WTC11 (cell line): ENCODE measurements at regions not wholly inside any gene's neighbourhood (a gene's known extent, or its start where the extent isn't known, plus 50 kb on each side); places are given as distances from the start of the nearest gene placed in this dataset.

Experiments used
- ATAC-seq: fragments of 200-7000 bp; cut with Tn5 transposase; 2 replicates; pipeline ENCODE4 v1.10.0; 2021; ENCODE audit warnings: mild to moderate bottlenecking, moderate library complexity
- CTCF ChIA-PET: fragments of 300-600 bp; sonication (Branson Sonifier 250); formaldehyde crosslinking; loops from one replicate; lab custom pipeline; 2021; ENCODE audit warnings: antibody characterized with exemption; lab: Charles Lee
- POLR2A ChIA-PET: fragments of 350-600 bp; sonication (Branson Sonifier 250); formaldehyde crosslinking; loops from one replicate; lab custom pipeline; 2021; ENCODE audit warnings: antibody characterized with exemption; lab: Charles Lee
- DNase-seq: peaks from one replicate; pipeline ENCODE4 v3.0.0; 2021; ENCODE audit warnings: low spot score
- H3K27ac Mint-ChIP-seq: 2 replicates; pipeline ENCODE4 v1.8.0; 2021; ENCODE audit warnings: mixed read lengths
- H3K27me3 Mint-ChIP-seq: 2 replicates; pipeline ENCODE4 v1.8.0; 2021; ENCODE audit warnings: low read depth, mild to moderate bottlenecking, moderate library complexity, mixed read lengths
- H3K36me3 Mint-ChIP-seq: 2 replicates; pipeline ENCODE4 v1.8.0; 2021; ENCODE audit warnings: mixed read lengths
- H3K4me1 Mint-ChIP-seq: 2 replicates; pipeline ENCODE4 v1.8.0; 2022; ENCODE audit warnings: mixed read lengths
- H3K4me3 Mint-ChIP-seq: 2 replicates; pipeline ENCODE4 v1.8.0; 2021; ENCODE audit warnings: mild to moderate bottlenecking, moderate library complexity, mixed read lengths
- H3K9me3 Mint-ChIP-seq: 2 replicates; pipeline ENCODE4 v1.8.0; 2021; ENCODE audit warnings: mixed read lengths
- CREB1 ChIP-seq: sonication (generic); formaldehyde crosslinking; IDR thresholded peaks from 2 replicates; pipeline ENCODE4 v1.8.0; 2023; ENCODE audit warnings: mild to moderate bottlenecking, missing genetic modification reagents
- FOXJ3 ChIP-seq: sonication (generic); formaldehyde crosslinking; IDR thresholded peaks from 2 replicates; pipeline ENCODE4 v1.9.0; 2021; ENCODE audit warnings: missing genetic modification reagents, mild to moderate bottlenecking, borderline replicate concordance
- FOXK1 ChIP-seq: sonication (generic); formaldehyde crosslinking; IDR thresholded peaks from 2 replicates; pipeline ENCODE4 v1.8.0; 2022; ENCODE audit warnings: mild to moderate bottlenecking, moderate library complexity, missing genetic modification reagents
- FOXP1 ChIP-seq: sonication (generic); formaldehyde crosslinking; IDR thresholded peaks from 2 replicates; pipeline ENCODE4 v1.8.0; 2022; ENCODE audit warnings: missing genetic modification reagents, mild to moderate bottlenecking, moderate library complexity, borderline replicate concordance
- GABPB1 ChIP-seq: sonication (generic); formaldehyde crosslinking; IDR thresholded peaks from 2 replicates; pipeline ENCODE4 v1.8.1; 2023; ENCODE audit warnings: mild to moderate bottlenecking, missing genetic modification reagents
- GRHL2 ChIP-seq: fragments of 250-450 bp; sonication (Bioruptor Pico); IDR thresholded peaks from 2 replicates; pipeline ENCODE4 v1.8.0; 2022; ENCODE audit warnings: mild to moderate bottlenecking, moderate library complexity; ENCODE audit not compliant: insufficient replicate concordance, severe bottlenecking
- JUN ChIP-seq: sonication (generic); formaldehyde crosslinking; IDR thresholded peaks from 2 replicates; pipeline ENCODE4 v1.8.0; 2023; ENCODE audit warnings: mild to moderate bottlenecking, missing genetic modification reagents
- MXD4 ChIP-seq: fragments of 250-450 bp; sonication (Bioruptor Pico); IDR thresholded peaks from 2 replicates; pipeline ENCODE4 v1.8.0; 2021; ENCODE audit warnings: mild to moderate bottlenecking, moderate library complexity, borderline replicate concordance
- OVOL2 ChIP-seq: fragments of 250-450 bp; sonication (Bioruptor Pico); IDR thresholded peaks from 2 replicates; pipeline ENCODE4 v1.9.0; 2021; ENCODE audit warnings: mild to moderate bottlenecking, borderline replicate concordance
- RORB ChIP-seq: fragments of 250-450 bp; sonication (Bioruptor Pico); IDR thresholded peaks from 2 replicates; pipeline ENCODE4 v1.9.0; 2021; ENCODE audit warnings: mild to moderate bottlenecking
- SP1 ChIP-seq: sonication (generic); formaldehyde crosslinking; conservative IDR thresholded peaks from 2 replicates; pipeline ENCODE4 v1.8.1; 2022; ENCODE audit warnings: missing genetic modification reagents
- TCF7 ChIP-seq: sonication (generic); formaldehyde crosslinking; IDR thresholded peaks from 2 replicates; pipeline ENCODE4 v1.8.0; 2022; ENCODE audit warnings: mild to moderate bottlenecking, low read depth, missing genetic modification reagents, moderate library complexity
- ZNF138 ChIP-seq: sonication (generic); formaldehyde crosslinking; conservative IDR thresholded peaks from 2 replicates; pipeline ENCODE4 v1.8.1; 2022; ENCODE audit warnings: mild to moderate bottlenecking, moderate library complexity, missing genetic modification reagents
- TF ChIP-seq, protein P1 (sequence below): sonication (generic); formaldehyde crosslinking; IDR thresholded peaks from 2 replicates; pipeline ENCODE4 v1.8.1; 2023; ENCODE audit warnings: mild to moderate bottlenecking, moderate library complexity, missing genetic modification reagents
- TF ChIP-seq, protein P2 (sequence below): sonication (generic); formaldehyde crosslinking; IDR thresholded peaks from 2 replicates; pipeline ENCODE4 v1.8.1; 2023; ENCODE audit warnings: mild to moderate bottlenecking, missing genetic modification reagents, moderate library complexity
- TF ChIP-seq, protein P3 (sequence below): sonication (generic); formaldehyde crosslinking; IDR thresholded peaks from 2 replicates; pipeline ENCODE4 v1.8.1; 2023; ENCODE audit warnings: mild to moderate bottlenecking, missing genetic modification reagents
- TF ChIP-seq, protein P4 (sequence below): sonication (generic); formaldehyde crosslinking; IDR thresholded peaks from 2 replicates; pipeline ENCODE4 v1.8.0; 2022; ENCODE audit warnings: mild to moderate bottlenecking, missing genetic modification reagents
- TF ChIP-seq, protein P5 (sequence below): sonication (generic); formaldehyde crosslinking; IDR thresholded peaks from 2 replicates; pipeline ENCODE4 v1.8.0; 2022; ENCODE audit warnings: mild to moderate bottlenecking, missing genetic modification reagents
- TF ChIP-seq, protein P6 (sequence below): sonication (generic); formaldehyde crosslinking; IDR thresholded peaks from 2 replicates; pipeline ENCODE4 v1.8.0; 2022; ENCODE audit warnings: mild to moderate bottlenecking, missing genetic modification reagents
- TF ChIP-seq, protein P7 (sequence below): sonication (generic); formaldehyde crosslinking; IDR thresholded peaks from 2 replicates; pipeline ENCODE4 v1.8.1; 2022; ENCODE audit warnings: missing genetic modification reagents, borderline replicate concordance
- TF ChIP-seq, protein P8 (sequence below): sonication (generic); formaldehyde crosslinking; IDR thresholded peaks from 2 replicates; pipeline ENCODE4 v1.8.0; 2023; ENCODE audit warnings: mild to moderate bottlenecking, missing genetic modification reagents

DNA sequence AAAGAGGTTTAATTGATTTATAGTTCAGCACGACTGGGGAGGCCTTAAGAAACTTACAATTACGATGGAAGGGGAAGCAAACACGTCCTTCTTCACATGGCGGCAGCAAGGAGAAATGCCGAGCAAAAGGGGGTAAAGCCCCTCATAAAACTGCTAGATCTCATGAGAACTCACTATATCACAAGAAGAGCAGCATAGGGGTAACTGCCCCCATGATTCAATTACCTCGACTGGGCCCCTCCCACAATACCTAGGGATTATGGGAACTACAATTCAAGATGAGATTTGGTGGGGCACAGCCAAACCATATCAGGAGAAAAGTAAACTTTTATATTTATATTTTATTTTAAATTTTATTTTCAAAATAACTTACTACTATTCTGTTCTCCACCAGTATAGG, 272.0 kb downstream of the MYCN start (continued):
- TF ChIP-seq, protein P1, sequence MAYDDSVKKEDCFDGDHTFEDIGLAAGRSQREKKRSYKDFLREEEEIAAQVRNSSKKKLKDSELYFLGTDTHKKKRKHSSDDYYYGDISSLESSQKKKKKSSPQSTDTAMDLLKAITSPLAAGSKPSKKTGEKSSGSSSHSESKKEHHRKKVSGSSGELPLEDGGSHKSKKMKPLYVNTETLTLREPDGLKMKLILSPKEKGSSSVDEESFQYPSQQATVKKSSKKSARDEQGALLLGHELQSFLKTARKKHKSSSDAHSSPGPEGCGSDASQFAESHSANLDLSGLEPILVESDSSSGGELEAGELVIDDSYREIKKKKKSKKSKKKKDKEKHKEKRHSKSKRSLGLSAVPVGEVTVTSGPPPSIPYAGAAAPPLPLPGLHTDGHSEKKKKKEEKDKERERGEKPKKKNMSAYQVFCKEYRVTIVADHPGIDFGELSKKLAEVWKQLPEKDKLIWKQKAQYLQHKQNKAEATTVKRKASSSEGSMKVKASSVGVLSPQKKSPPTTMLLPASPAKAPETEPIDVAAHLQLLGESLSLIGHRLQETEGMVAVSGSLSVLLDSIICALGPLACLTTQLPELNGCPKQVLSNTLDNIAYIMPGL (CRISPR knock-in tag): no peak

DNA sequence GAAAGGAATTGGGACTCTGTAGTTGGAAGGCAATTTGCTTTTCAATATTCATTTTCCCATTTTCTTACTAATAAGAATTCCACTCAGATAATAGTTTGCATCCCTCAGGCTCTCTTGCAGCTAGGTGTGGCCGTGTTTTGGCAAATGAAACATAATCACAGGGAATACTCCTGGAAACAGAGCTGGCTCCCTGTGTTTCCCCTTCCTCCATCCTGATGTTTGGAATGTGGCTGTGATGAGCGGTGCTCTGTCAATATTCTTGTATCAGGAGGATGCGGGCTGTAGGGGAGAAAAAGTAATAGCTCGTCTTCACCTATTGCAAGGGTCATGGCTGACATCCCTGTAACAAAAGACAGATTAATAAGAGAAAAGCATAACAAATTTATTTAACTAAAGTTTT, 271.0 kb downstream of the MYCN start:
- Mint-ChIP-seq H3K4me3 (no peak overlapping the region), H3K27ac (no peak overlapping the region), H3K36me3 (peaks cover 4% of the 10 kb centered on the region), H3K4me1 (peaks cover 11% of the 10 kb centered on the region), H3K9me3 (peaks cover 25% of the 10 kb centered on the region), H3K27me3 (peaks cover 2% of the 10 kb centered on the region)
- ChIA-PET POLR2A (no interaction called here), CTCF (no interaction called here)
- ATAC-seq (no peak), DNase-seq (no peak)
- no peak for TF ChIP-seq GRHL2 (CRISPR knock-in tag)
- no peak for TF ChIP-seq ZNF138
- no peak for TF ChIP-seq GABPB1 (CRISPR knock-in tag)
- TF ChIP-seq, protein P2, sequence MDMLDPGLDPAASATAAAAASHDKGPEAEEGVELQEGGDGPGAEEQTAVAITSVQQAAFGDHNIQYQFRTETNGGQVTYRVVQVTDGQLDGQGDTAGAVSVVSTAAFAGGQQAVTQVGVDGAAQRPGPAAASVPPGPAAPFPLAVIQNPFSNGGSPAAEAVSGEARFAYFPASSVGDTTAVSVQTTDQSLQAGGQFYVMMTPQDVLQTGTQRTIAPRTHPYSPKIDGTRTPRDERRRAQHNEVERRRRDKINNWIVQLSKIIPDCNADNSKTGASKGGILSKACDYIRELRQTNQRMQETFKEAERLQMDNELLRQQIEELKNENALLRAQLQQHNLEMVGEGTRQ (CRISPR knock-in tag): no peak
- no peak for TF ChIP-seq CREB1
- TF ChIP-seq JUN (CRISPR knock-in tag): no peak
- TF ChIP-seq FOXK1: no peak
- TF ChIP-seq, protein P3, sequence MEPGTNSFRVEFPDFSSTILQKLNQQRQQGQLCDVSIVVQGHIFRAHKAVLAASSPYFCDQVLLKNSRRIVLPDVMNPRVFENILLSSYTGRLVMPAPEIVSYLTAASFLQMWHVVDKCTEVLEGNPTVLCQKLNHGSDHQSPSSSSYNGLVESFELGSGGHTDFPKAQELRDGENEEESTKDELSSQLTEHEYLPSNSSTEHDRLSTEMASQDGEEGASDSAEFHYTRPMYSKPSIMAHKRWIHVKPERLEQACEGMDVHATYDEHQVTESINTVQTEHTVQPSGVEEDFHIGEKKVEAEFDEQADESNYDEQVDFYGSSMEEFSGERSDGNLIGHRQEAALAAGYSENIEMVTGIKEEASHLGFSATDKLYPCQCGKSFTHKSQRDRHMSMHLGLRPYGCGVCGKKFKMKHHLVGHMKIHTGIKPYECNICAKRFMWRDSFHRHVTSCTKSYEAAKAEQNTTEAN: no peak
- TF ChIP-seq, protein P4, sequence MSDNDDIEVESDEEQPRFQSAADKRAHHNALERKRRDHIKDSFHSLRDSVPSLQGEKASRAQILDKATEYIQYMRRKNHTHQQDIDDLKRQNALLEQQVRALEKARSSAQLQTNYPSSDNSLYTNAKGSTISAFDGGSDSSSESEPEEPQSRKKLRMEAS (CRISPR knock-in tag): no peak
- TF ChIP-seq MXD4 (CRISPR knock-in tag): no peak
- TF ChIP-seq, protein P5, sequence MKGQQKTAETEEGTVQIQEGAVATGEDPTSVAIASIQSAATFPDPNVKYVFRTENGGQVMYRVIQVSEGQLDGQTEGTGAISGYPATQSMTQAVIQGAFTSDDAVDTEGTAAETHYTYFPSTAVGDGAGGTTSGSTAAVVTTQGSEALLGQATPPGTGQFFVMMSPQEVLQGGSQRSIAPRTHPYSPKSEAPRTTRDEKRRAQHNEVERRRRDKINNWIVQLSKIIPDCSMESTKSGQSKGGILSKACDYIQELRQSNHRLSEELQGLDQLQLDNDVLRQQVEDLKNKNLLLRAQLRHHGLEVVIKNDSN (CRISPR knock-in tag): no peak
- no peak for TF ChIP-seq RORB (CRISPR knock-in tag)
- TF ChIP-seq, protein P6, sequence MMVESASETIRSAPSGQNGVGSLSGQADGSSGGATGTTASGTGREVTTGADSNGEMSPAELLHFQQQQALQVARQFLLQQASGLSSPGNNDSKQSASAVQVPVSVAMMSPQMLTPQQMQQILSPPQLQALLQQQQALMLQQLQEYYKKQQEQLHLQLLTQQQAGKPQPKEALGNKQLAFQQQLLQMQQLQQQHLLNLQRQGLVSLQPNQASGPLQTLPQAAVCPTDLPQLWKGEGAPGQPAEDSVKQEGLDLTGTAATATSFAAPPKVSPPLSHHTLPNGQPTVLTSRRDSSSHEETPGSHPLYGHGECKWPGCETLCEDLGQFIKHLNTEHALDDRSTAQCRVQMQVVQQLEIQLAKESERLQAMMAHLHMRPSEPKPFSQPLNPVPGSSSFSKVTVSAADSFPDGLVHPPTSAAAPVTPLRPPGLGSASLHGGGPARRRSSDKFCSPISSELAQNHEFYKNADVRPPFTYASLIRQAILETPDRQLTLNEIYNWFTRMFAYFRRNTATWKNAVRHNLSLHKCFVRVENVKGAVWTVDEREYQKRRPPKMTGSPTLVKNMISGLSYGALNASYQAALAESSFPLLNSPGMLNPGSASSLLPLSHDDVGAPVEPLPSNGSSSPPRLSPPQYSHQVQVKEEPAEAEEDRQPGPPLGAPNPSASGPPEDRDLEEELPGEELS (CRISPR knock-in tag): no peak
- TF ChIP-seq OVOL2 (CRISPR knock-in tag): no peak
- no peak for TF ChIP-seq FOXP1 (CRISPR knock-in tag)
- TF ChIP-seq FOXJ3 (CRISPR knock-in tag): no peak

DNA sequence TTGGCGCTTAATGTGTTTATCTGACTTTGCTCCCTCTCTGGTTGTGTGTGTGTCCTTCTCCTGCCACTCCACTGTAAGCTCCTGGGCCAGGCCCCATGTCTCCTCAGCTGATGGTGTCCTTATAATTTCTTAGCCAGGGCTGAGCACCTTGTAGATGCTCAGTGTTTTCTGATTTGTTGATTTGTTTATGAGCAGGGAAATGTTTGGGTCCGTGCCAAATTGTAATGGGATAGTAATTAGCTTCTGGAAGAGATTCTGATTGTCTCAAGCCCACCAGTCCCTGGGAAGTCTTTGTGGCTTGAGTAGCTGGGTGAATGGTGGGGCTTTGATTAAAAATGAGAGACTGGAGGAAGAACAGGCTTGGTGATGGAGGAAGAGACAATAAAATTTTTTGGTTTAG, 270.5 kb downstream of the MYCN start:
- DNase-seq (no peak), ATAC-seq (no peak)
- Mint-ChIP-seq H3K27me3 (peaks cover 2% of the 10 kb centered on the region), H3K27ac (no peak overlapping the region), H3K9me3 (peaks cover 25% of the 10 kb centered on the region), H3K36me3 (peaks cover 4% of the 10 kb centered on the region), H3K4me1 (peaks cover 14% of the 10 kb centered on the region), H3K4me3 (no peak overlapping the region)
- POLR2A ChIA-PET: no interaction called here
- CTCF ChIA-PET: interaction anchor here (1.4 kb wide), 1 partner anchor 8 kb away, joined by 4 read pairs; no protein-coding TSS in a partner anchor
- no peak for TF ChIP-seq TCF7
- TF ChIP-seq, protein P7, sequence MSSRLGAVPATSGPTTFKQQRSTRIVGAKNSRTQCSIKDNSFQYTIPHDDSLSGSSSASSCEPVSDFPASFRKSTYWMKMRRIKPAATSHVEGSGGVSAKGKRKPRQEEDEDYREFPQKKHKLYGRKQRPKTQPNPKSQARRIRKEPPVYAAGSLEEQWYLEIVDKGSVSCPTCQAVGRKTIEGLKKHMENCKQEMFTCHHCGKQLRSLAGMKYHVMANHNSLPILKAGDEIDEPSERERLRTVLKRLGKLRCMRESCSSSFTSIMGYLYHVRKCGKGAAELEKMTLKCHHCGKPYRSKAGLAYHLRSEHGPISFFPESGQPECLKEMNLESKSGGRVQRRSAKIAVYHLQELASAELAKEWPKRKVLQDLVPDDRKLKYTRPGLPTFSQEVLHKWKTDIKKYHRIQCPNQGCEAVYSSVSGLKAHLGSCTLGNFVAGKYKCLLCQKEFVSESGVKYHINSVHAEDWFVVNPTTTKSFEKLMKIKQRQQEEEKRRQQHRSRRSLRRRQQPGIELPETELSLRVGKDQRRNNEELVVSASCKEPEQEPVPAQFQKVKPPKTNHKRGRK (CRISPR knock-in tag): no peak
- TF ChIP-seq SP1 (CRISPR knock-in tag): no peak
- TF ChIP-seq ZNF138: no peak
- TF ChIP-seq, protein P8, sequence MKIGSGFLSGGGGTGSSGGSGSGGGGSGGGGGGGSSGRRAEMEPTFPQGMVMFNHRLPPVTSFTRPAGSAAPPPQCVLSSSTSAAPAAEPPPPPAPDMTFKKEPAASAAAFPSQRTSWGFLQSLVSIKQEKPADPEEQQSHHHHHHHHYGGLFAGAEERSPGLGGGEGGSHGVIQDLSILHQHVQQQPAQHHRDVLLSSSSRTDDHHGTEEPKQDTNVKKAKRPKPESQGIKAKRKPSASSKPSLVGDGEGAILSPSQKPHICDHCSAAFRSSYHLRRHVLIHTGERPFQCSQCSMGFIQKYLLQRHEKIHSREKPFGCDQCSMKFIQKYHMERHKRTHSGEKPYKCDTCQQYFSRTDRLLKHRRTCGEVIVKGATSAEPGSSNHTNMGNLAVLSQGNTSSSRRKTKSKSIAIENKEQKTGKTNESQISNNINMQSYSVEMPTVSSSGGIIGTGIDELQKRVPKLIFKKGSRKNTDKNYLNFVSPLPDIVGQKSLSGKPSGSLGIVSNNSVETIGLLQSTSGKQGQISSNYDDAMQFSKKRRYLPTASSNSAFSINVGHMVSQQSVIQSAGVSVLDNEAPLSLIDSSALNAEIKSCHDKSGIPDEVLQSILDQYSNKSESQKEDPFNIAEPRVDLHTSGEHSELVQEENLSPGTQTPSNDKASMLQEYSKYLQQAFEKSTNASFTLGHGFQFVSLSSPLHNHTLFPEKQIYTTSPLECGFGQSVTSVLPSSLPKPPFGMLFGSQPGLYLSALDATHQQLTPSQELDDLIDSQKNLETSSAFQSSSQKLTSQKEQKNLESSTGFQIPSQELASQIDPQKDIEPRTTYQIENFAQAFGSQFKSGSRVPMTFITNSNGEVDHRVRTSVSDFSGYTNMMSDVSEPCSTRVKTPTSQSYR (CRISPR knock-in tag): no peak
